ENCODE measurements at regions not wholly inside any gene's neighbourhood (a gene's known extent, or its start where the extent isn't known, plus 50 kb on each side); places are given as distances from the start of the nearest gene placed in this dataset.

- no peak for TF ChIP-seq CTCF (IDR thresholded peaks at IDR 0.05; ENCODE audit: insufficient read depth, low read length)
- no peak for TF ChIP-seq SPI1 (IDR thresholded peaks at IDR 0.05; ENCODE audit: borderline replicate concordance, low read depth)
- TF ChIP-seq REST (IDR thresholded peaks at IDR 0.05; ENCODE audit: insufficient replicate concordance, low read depth) = no peak
- TF ChIP-seq POLR2AphosphoS5 (IDR thresholded peaks at IDR 0.05; ENCODE audit: low read depth) = no peak
Observed at GRCh38 chr5:12730354-12730753, 826.1 kb upstream of the CTNND2 start.
